Epithelial cell of proximal tubule (primary cell): ENCODE measurements at regions not wholly inside any gene's neighbourhood (a gene's known extent, or its start where the extent isn't known, plus 50 kb on each side); places are given as distances from the start of the nearest gene placed in this dataset.

Experiments used
- DNase-seq: peaks from one replicate; pipeline ENCODE4 v3.0.0-alpha.2; 2011; ENCODE audit warnings: low read depth
- H3K4me3 ChIP-seq: 2 replicates; pipeline ENCODE4 v1.5.1; 2011; ENCODE audit warnings: low read depth, mild to moderate bottlenecking, low read length
- TF ChIP-seq, protein P1 (sequence below): conservative IDR thresholded peaks from 2 replicates; pipeline ENCODE4 v1.5.1; 2012; ENCODE audit warnings: low read depth, mild to moderate bottlenecking, low read length

DNA sequence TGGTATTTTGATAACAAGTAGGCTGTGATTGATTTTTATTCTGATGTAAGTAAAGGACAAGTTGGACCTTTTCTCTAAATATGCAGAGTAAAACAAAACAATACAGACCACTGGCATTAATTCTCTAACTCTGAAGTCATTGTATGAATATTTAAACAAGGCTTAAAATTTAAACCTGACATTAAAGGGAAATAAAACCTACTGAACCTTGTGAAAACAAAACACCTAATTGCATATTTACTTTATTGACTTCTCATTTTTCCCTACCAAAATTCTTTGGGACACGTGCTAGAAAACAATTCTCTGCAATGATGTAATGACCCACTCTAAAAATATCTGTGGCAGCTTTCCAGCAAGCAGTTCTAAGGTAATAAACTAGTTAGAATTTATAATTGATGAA, 369.7 kb upstream of the TRAM1L1 start:
- DNase-seq = peak; percentile 25
- H3K4me3 ChIP-seq = no peak overlapping the region
- TF ChIP-seq, protein P1, sequence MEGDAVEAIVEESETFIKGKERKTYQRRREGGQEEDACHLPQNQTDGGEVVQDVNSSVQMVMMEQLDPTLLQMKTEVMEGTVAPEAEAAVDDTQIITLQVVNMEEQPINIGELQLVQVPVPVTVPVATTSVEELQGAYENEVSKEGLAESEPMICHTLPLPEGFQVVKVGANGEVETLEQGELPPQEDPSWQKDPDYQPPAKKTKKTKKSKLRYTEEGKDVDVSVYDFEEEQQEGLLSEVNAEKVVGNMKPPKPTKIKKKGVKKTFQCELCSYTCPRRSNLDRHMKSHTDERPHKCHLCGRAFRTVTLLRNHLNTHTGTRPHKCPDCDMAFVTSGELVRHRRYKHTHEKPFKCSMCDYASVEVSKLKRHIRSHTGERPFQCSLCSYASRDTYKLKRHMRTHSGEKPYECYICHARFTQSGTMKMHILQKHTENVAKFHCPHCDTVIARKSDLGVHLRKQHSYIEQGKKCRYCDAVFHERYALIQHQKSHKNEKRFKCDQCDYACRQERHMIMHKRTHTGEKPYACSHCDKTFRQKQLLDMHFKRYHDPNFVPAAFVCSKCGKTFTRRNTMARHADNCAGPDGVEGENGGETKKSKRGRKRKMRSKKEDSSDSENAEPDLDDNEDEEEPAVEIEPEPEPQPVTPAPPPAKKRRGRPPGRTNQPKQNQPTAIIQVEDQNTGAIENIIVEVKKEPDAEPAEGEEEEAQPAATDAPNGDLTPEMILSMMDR = no peak

DNA sequence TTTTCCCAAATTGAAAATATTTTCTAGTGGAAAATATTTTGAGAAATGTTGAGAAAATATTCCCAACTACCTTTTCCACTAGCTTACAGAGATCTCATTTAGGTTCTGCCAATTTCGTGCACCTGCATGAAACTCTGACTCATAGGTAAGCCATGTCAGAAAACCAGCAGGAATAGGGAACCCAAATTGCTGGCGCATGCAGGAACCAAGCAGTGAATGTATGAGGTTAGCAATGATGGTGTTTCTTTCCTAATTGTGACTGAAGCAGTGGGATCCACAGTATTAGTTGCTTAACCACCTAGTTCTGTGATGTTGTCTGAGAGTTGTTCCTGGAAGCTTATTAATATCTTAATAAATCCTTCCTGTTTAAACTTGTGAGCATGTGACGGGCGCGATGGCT, 381.0 kb upstream of the TRAM1L1 start:
- TF ChIP-seq, protein P1 = no peak
- H3K4me3 ChIP-seq = no peak overlapping the region

DNA sequence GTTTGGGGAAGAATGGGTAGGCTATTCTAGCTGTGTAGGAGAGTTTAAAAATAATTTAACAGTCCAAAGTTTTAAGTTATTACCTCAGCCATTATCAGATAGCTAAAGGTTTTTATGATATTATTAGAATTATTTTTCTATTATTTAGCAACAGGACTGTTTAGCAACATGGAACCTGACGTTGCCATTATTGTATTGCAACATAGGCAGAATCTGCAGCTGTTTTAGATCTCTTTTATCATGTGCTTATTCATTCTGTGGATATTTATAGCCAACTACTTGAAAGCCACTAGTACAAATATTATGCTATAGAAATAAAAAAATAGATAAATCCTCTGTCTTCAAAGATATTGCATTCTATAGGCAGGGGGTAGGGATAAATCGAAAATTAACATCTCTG, 382.0 kb upstream of the TRAM1L1 start:
- no peak for DNase-seq
- no peak overlapping the region for H3K4me3 ChIP-seq
- TF ChIP-seq, protein P1 = no peak

More for the DNA sequence above, 381.0 kb upstream of the TRAM1L1 start:
- DNase-seq = no peak

DNA sequence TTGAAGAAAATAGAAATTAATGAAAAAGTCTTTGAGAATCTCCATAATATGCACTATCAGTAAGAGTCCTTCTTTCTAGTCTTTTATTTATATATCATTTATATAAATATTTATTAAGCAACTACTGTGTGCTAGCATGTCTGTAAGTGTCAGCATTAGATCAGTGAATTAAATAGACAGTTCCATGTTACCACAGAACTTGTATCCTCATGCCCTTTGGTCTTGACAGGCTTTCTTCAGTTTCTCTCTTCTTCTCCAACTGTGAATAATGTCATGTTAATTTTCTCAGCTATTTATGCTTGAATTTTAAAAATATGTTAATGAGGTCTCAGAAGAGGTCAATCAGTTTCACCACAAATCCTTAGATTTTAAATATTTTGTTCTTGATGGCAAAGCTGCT, 389.6 kb upstream of the TRAM1L1 start:
- DNase-seq = no peak
- no peak overlapping the region for H3K4me3 ChIP-seq
- TF ChIP-seq, protein P1 = no peak

DNA sequence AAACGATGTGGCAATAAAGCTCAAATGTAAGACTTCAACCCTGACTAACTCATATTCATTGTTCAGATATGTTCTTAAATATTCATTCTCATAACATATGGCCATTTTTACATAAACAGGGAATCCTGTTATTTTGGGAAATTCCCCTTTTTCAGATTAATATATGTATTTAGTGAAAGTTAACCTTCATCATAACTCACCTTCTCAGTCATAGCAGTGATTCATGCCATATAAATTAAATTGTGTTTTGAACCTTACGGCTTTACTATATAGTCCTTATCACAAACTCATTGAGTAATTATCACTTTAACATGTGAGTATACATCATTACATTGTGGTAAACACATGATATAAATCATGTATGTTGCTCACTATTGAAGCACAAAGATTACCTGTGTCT, 392.5 kb upstream of the TRAM1L1 start:
- TF ChIP-seq, protein P1 = no peak
- DNase-seq = no peak
- no peak overlapping the region for H3K4me3 ChIP-seq

DNA sequence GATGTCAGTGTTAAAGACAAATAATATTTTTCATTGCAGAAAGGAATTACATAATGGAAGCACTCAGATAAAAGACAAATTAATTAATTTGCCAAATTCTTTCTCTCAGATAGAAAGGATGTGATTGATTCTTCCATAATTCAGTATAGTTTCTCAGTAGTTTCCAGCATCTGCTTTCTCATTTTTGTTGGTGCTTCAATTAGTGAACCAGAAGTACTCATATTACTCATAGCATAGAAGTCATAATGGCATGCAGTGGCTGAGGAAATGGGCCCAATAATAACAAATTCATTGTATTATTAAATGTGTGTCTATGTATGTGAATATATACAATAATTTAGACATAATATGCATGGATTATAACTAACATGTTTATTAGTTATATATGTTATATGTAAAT, 393.3 kb upstream of the TRAM1L1 start:
- TF ChIP-seq, protein P1 = no peak
- DNase-seq = no peak
- H3K4me3 ChIP-seq = no peak overlapping the region

DNA sequence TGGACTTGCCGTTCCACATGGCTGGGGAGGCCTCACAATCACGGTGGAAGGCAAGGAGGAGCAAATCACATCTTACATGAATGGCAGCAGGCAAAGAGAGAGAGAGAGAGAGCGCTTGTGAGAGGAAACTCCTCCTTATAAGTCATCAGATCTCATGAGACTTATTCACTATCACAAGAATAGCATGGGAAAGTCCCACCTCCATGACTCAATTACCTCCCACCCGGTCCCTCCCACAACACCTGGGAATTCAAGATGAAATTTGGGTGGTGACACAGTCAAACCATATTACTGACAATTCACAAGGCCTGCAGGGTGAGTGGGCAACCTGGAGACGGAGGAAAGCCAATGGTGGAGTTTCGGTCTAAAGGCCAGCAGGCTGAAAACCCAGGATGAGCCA, 394.3 kb upstream of the TRAM1L1 start:
- H3K4me3 ChIP-seq = no peak overlapping the region
- TF ChIP-seq, protein P1 = no peak
- no peak for DNase-seq
